GM13977 (cell line): ENCODE measurements at regions not wholly inside any gene's neighbourhood (a gene's known extent, or its start where the extent isn't known, plus 50 kb on each side); places are given as distances from the start of the nearest gene placed in this dataset.

Experiments
- DNase-seq: peaks from one replicate; pipeline ENCODE4 v3.0.0; 2012; ENCODE audit warnings: low spot score
- CTCF ChIP-seq: IDR thresholded peaks from 2 replicates; pipeline ENCODE4 v1.5.1; 2012; ENCODE audit warnings: mild to moderate bottlenecking, control low read depth; ENCODE audit not compliant: insufficient read depth; ENCODE audit errors: extremely low read depth, missing control alignments
- in situ Hi-C: fragments of 300-500 bp; cut with MboI; formaldehyde crosslinking; loops from one replicate; pipeline ENCODE4 v1.12.0; 2022; ENCODE audit warnings: low sequenced_read_pairs, low pct_unique_long_range_greater_than_20kb, mixed read lengths, inconsistent platforms; ENCODE audit not compliant: unreplicated experiment

- in situ Hi-C loops, result loop anchor here (25.0 kb wide), 1 partner anchor 609 kb away; the partner anchor contains the start of gene C11orf97
- no peak for DNase-seq
- no peak for TF ChIP-seq CTCF
Measured at GRCh38 chr11:93902921-93903320, 52.5 kb upstream of the VSTM5 start.

GRCh38 chr11:93903989-93904388 lies 53.6 kb upstream of the VSTM5 start:
- in situ Hi-C loops, result loop anchor here (25.0 kb wide), 1 partner anchor 608 kb away; the partner anchor contains the start of gene C11orf97
- TF ChIP-seq CTCF, result no peak
- DNase-seq, result no peak

- in situ Hi-C loops, result loop anchor here (25.0 kb wide), 1 partner anchor 608 kb away; the partner anchor contains the start of gene C11orf97
- no peak for DNase-seq
- no peak for TF ChIP-seq CTCF
Measured at GRCh38 chr11:93904716-93905115, 54.3 kb upstream of the VSTM5 start.

GRCh38 chr11:93905384-93905783 lies 55.0 kb upstream of the VSTM5 start:
- in situ Hi-C loops, result loop anchor here (25.0 kb wide), 1 partner anchor 607 kb away; the partner anchor contains the start of gene C11orf97
- no peak for DNase-seq
- TF ChIP-seq CTCF, result no peak

- no peak for DNase-seq
- in situ Hi-C loops, result loop anchor here (25.0 kb wide), 1 partner anchor 606 kb away; the partner anchor contains the start of gene C11orf97
- TF ChIP-seq CTCF, result no peak
Measured at GRCh38 chr11:93906486-93906885, 56.1 kb upstream of the VSTM5 start.

GRCh38 chr11:93907901-93908300 lies 57.5 kb upstream of the VSTM5 start:
- in situ Hi-C loops, result loop anchor here (25.0 kb wide), 1 partner anchor 604 kb away; the partner anchor contains the start of gene C11orf97
- DNase-seq, result no peak

More at GRCh38 chr11:93907901-93908300, 57.5 kb upstream of the VSTM5 start:
- TF ChIP-seq CTCF, result no peak
